ENCODE measurements at regions not wholly inside any gene's neighbourhood (a gene's known extent, or its start where the extent isn't known, plus 50 kb on each side); places are given as distances from the start of the nearest gene placed in this dataset.

GRCh38 chr14:84806181-84806580 lies 723.8 kb upstream of the FLRT2 start:
- no peak for DNase-seq (ENCODE audit: extremely low spot score)
- POLR2A ChIA-PET = no interaction called here
- CTCF ChIA-PET = no interaction called here
- TF ChIP-seq LEF1 (IDR thresholded peaks at IDR 0.05; ENCODE audit: borderline replicate concordance) (no peak), CTBP1 (IDR thresholded peaks at IDR 0.05; ENCODE audit: borderline replicate concordance) (no peak), NFRKB (IDR thresholded peaks at IDR 0.05) (no peak), FOXA1 (IDR thresholded peaks at IDR 0.05) (no peak), L3MBTL2 (conservative IDR thresholded peaks at IDR 0.05) (no peak), ELF4 (IDR thresholded peaks at IDR 0.05) (no peak), TARDBP (IDR thresholded peaks at IDR 0.05) (no peak)

GRCh38 chr14:84806622-84807021 lies 723.3 kb upstream of the FLRT2 start:
- DNase-seq (ENCODE audit: extremely low spot score) = no peak
- TF ChIP-seq ELF4 (IDR thresholded peaks at IDR 0.05) (no peak), SP1 (IDR thresholded peaks at IDR 0.05) (no peak), FOXK2 (IDR thresholded peaks at IDR 0.05) (no peak), PKNOX1 (IDR thresholded peaks at IDR 0.05) (no peak)
- ChIA-PET POLR2A (no interaction called here), CTCF (no interaction called here)

GRCh38 chr14:84807673-84808072 lies 722.3 kb upstream of the FLRT2 start:
- no peak for DNase-seq (ENCODE audit: extremely low spot score)
- ChIA-PET CTCF (no interaction called here), POLR2A (no interaction called here)
- TF ChIP-seq ARNT (IDR thresholded peaks at IDR 0.05) (no peak), SP1 (IDR thresholded peaks at IDR 0.05) (no peak), FOXM1 (IDR thresholded peaks at IDR 0.05; ENCODE audit: borderline replicate concordance) (no peak), FOXA1 (IDR thresholded peaks at IDR 0.05) (no peak)

GRCh38 chr14:84809158-84809557 lies 720.8 kb upstream of the FLRT2 start:
- POLR2A ChIA-PET = no interaction called here
- TF ChIP-seq SUZ12 (IDR thresholded peaks at IDR 0.05) (no peak), FOXK2 (IDR thresholded peaks at IDR 0.05) (no peak), LEF1 (IDR thresholded peaks at IDR 0.05; ENCODE audit: borderline replicate concordance) (no peak), ARNT (IDR thresholded peaks at IDR 0.05) (no peak), ZNF384 (IDR thresholded peaks at IDR 0.05) (no peak), PKNOX1 (IDR thresholded peaks at IDR 0.05) (no peak), ELF4 (IDR thresholded peaks at IDR 0.05) (no peak), FOXM1 (IDR thresholded peaks at IDR 0.05; ENCODE audit: borderline replicate concordance) (no peak), SP1 (IDR thresholded peaks at IDR 0.05) (no peak)
- CTCF ChIA-PET = no interaction called here

GRCh38 chr14:84814391-84814790 lies 715.6 kb upstream of the FLRT2 start:
- no peak for DNase-seq (ENCODE audit: extremely low spot score)
- ChIA-PET POLR2A (no interaction called here), CTCF (no interaction called here)
- no peak for TF ChIP-seq FOXK2 (IDR thresholded peaks at IDR 0.05)
- no peak for TF ChIP-seq L3MBTL2 (conservative IDR thresholded peaks at IDR 0.05)
- TF ChIP-seq ELF4 (IDR thresholded peaks at IDR 0.05) = no peak
- no peak for TF ChIP-seq HDGF (IDR thresholded peaks at IDR 0.05; ENCODE audit: borderline replicate concordance)
- no peak for TF ChIP-seq BHLHE40 (IDR thresholded peaks at IDR 0.05; ENCODE audit: borderline replicate concordance)

More at GRCh38 chr14:84809158-84809557, 720.8 kb upstream of the FLRT2 start:
- DNase-seq (ENCODE audit: extremely low spot score) = no peak

GRCh38 chr14:84819528-84819927 lies 710.4 kb upstream of the FLRT2 start:
- CTCF ChIA-PET = no interaction called here
- no peak for TF ChIP-seq ELF4 (IDR thresholded peaks at IDR 0.05)
- no peak for TF ChIP-seq PKNOX1 (IDR thresholded peaks at IDR 0.05)
- TF ChIP-seq HDGF (IDR thresholded peaks at IDR 0.05; ENCODE audit: borderline replicate concordance) = no peak
- no peak for TF ChIP-seq L3MBTL2 (conservative IDR thresholded peaks at IDR 0.05)
- no peak for TF ChIP-seq FOXA1 (IDR thresholded peaks at IDR 0.05)
- TF ChIP-seq NFRKB (IDR thresholded peaks at IDR 0.05) = no peak
- no peak for DNase-seq (ENCODE audit: extremely low spot score)
- POLR2A ChIA-PET = no interaction called here

GRCh38 chr14:84825481-84826251 lies 704.3 kb upstream of the FLRT2 start:
- DNase-seq (ENCODE audit: extremely low spot score) = no peak
- ChIA-PET CTCF (no interaction called here), POLR2A (no interaction called here)
- TF ChIP-seq FOXA1 (IDR thresholded peaks at IDR 0.05) = no peak
- no peak for TF ChIP-seq CTBP1 (IDR thresholded peaks at IDR 0.05; ENCODE audit: borderline replicate concordance)
- TF ChIP-seq ARNT (IDR thresholded peaks at IDR 0.05) = no peak
- no peak for TF ChIP-seq HDGF (IDR thresholded peaks at IDR 0.05; ENCODE audit: borderline replicate concordance)
- no peak for TF ChIP-seq PKNOX1 (IDR thresholded peaks at IDR 0.05)
- TF ChIP-seq LEF1 (IDR thresholded peaks at IDR 0.05; ENCODE audit: borderline replicate concordance) = no peak
- no peak for TF ChIP-seq SP1 (IDR thresholded peaks at IDR 0.05)
- TF ChIP-seq ELF4 (IDR thresholded peaks at IDR 0.05) = no peak
- TF ChIP-seq BHLHE40 (IDR thresholded peaks at IDR 0.05; ENCODE audit: borderline replicate concordance) = no peak
- TF ChIP-seq L3MBTL2 (conservative IDR thresholded peaks at IDR 0.05) = no peak
- no peak for TF ChIP-seq ZNF384 (IDR thresholded peaks at IDR 0.05)
- TF ChIP-seq FOXK2 (IDR thresholded peaks at IDR 0.05) = no peak
- TF ChIP-seq NFRKB (IDR thresholded peaks at IDR 0.05) = no peak
- TF ChIP-seq SUZ12 (IDR thresholded peaks at IDR 0.05) = no peak
- no peak for TF ChIP-seq TARDBP (IDR thresholded peaks at IDR 0.05)
- no peak for TF ChIP-seq FOXM1 (IDR thresholded peaks at IDR 0.05; ENCODE audit: borderline replicate concordance)
